Peyer's patch (tissue), 4 donors: ENCODE measurements at regions not wholly inside any gene's neighbourhood (a gene's known extent, or its start where the extent isn't known, plus 50 kb on each side); places are given as distances from the start of the nearest gene placed in this dataset.

Experiments
- POLR2A ChIP-seq, 2 donors: fragments of 450-650 bp; IDR thresholded peaks; one replicate each; pipeline ENCODE4 v1.5.1; 2017; ENCODE audit warnings: antibody characterized with exemption in 2 of 2, mild to moderate bottlenecking in 2 of 2, moderate library complexity in 2 of 2
- TF ChIP-seq, protein P1 (sequence below), 6 experiments: fragments of 450-650 bp in 4 of 6; fragments of 200-600 bp in 2 of 6; sonication (generic) in 1 of 6; IDR thresholded peaks; one replicate each; pipeline ENCODE4 v1.5.1; 2017 to 2019; ENCODE audit warnings: antibody characterized with exemption in 6 of 6, mild to moderate bottlenecking in 3 of 6, moderate library complexity in 1 of 6

- TF ChIP-seq, protein P1, sequence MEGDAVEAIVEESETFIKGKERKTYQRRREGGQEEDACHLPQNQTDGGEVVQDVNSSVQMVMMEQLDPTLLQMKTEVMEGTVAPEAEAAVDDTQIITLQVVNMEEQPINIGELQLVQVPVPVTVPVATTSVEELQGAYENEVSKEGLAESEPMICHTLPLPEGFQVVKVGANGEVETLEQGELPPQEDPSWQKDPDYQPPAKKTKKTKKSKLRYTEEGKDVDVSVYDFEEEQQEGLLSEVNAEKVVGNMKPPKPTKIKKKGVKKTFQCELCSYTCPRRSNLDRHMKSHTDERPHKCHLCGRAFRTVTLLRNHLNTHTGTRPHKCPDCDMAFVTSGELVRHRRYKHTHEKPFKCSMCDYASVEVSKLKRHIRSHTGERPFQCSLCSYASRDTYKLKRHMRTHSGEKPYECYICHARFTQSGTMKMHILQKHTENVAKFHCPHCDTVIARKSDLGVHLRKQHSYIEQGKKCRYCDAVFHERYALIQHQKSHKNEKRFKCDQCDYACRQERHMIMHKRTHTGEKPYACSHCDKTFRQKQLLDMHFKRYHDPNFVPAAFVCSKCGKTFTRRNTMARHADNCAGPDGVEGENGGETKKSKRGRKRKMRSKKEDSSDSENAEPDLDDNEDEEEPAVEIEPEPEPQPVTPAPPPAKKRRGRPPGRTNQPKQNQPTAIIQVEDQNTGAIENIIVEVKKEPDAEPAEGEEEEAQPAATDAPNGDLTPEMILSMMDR (IDR thresholded peaks at IDR 0.05): no peak
- TF ChIP-seq POLR2A (IDR thresholded peaks at IDR 0.05): no peak
Observed at GRCh38 chr2:163044114-163044513, 205.5 kb upstream of the KCNH7 start.
